Right atrium auricular region (tissue), 2 donors: ENCODE measurements at regions not wholly inside any gene's neighbourhood (a gene's known extent, or its start where the extent isn't known, plus 50 kb on each side); places are given as distances from the start of the nearest gene placed in this dataset.

ENCODE experiments used
- DNase-seq: peaks from one replicate; pipeline ENCODE4 v3.0.0-alpha.2; 2019; ENCODE audit warnings: low spot score
- H3K27ac ChIP-seq, 2 donors: fragments of 200-600 bp; sonication (generic); 1 replicate in 1 of 2; 2 replicates in 1 of 2; pipeline ENCODE4 v1.5.1; 2016 to 2019
- H3K27me3 ChIP-seq, 2 donors: fragments of 200-600 bp; sonication (generic); one replicate each; pipeline versions ENCODE4 v1.5.1 to v1.6.0; 2017 to 2019
- H3K36me3 ChIP-seq: fragments of 200-600 bp; sonication (generic); one replicate; pipeline ENCODE4 v1.5.1; 2016
- H3K4me1 ChIP-seq, 2 donors: fragments of 200-600 bp; sonication (generic); one replicate each; pipeline versions ENCODE4 v1.5.1 to v1.6.0; 2017 to 2019
- H3K4me3 ChIP-seq, 2 donors: fragments of 200-600 bp; sonication (generic); 1 replicate in 1 of 2; 2 replicates in 1 of 2; pipeline ENCODE4 v1.5.1; 2017 to 2019; ENCODE audit warnings: mild to moderate bottlenecking in 1 of 2, moderate library complexity in 1 of 2
- H3K9me3 ChIP-seq, 2 donors: fragments of 200-600 bp; sonication (generic); one replicate each; pipeline ENCODE4 v1.5.1; 2019
- CTCF ChIP-seq, 2 donors: fragments of 200-600 bp; sonication (generic); IDR thresholded peaks; one replicate each; pipeline ENCODE4 v1.5.1; 2019; ENCODE audit warnings: antibody characterized with exemption in 2 of 2

DNA sequence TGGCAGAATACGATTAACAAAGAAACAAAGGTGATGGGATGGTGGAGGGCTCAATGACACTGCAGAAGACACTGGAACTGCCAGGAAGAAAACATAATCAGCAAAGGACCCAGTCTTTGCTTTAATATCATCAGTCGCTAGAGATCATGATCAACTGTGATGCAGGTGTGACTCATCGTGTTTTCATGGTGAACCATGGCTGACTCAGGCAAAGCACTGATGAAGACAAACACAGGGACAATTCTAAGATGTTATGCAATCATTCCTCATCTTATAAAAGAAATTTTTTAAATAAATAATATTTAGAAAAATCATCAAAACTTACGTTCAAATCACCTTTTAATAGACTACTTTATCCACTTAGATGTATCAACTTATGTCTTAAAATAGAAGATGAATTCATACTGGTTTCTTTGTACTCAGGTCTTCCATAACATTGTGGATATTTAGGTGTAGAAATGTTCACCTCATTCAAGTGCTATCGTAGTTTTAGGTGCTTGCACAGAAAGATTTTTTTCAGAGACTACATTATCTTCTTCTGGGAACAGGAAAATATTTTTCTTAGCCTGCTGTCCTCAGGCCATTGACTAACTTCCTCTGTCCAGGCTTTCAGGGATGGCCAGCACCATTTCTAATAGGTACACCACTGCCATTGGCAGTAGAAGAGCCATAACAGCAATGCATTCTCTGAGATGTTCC is 673.4 kb upstream of the MEF2C start:
- H3K27me3 ChIP-seq, result no peaks in the 10 kb centered on the region
- no peak for DNase-seq
- H3K36me3 ChIP-seq, result no peaks in the 10 kb centered on the region
- no peak overlapping the region for H3K4me3 ChIP-seq
- H3K9me3 ChIP-seq, result no peaks in the 10 kb centered on the region
- no peak overlapping the region for H3K27ac ChIP-seq
- TF ChIP-seq CTCF (IDR thresholded peaks at IDR 0.05), result no peak
- no peaks in the 10 kb centered on the region for H3K4me1 ChIP-seq

DNA sequence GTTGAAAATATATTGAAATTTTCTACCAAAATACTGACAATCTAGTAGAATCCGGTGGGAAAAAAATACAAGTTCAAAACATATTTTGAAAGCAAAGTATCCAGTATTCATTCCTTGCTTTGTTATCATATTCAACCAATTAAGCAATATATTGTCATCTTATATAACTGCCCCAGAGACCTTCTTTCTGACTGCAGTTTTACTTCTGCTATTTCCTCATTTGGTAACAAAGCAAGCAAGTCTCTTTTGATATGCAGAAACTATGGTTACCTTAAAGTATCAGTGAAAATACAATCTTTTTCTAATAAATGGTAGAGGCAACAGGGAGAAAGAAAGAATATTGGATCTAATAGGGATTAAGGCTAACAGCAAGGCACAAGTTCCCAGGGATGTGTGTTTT is 663.7 kb upstream of the MEF2C start:
- no peak for TF ChIP-seq CTCF (IDR thresholded peaks at IDR 0.05)
- no peak overlapping the region for H3K27ac ChIP-seq

DNA sequence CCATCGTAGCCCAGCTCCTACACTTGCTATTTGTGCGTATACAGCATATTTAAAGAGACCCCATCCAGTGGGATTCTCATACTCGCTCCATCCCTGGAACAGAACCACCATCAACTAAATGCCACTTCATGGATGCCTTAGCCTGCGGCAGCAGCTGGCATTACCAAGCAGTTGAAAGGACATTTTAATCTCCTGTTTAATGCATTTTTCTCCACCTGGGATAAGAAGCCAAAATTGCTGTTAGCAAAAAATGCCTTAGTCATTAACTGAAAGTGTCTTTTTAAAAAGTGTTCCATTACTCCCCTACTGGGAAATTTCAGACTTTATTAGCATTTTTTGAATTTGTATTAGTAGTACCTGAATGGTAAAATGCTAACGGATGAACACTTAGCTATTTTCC is 662.6 kb upstream of the MEF2C start:
- Histone ChIP-seq H3K9me3 (no peaks in the 10 kb centered on the region), H3K4me1 (no peaks in the 10 kb centered on the region), H3K4me3 (no peak overlapping the region), H3K36me3 (no peaks in the 10 kb centered on the region), H3K27me3 (no peaks in the 10 kb centered on the region), H3K27ac (no peak overlapping the region)
- TF ChIP-seq CTCF (IDR thresholded peaks at IDR 0.05), result no peak
- no peak for DNase-seq

More for the DNA sequence above, 663.7 kb upstream of the MEF2C start:
- H3K27me3 ChIP-seq, result no peaks in the 10 kb centered on the region
- no peaks in the 10 kb centered on the region for H3K4me1 ChIP-seq
- no peak overlapping the region for H3K4me3 ChIP-seq
- no peak for DNase-seq
- no peaks in the 10 kb centered on the region for H3K36me3 ChIP-seq
- no peaks in the 10 kb centered on the region for H3K9me3 ChIP-seq

- Histone ChIP-seq H3K27me3 (no peaks in the 10 kb centered on the region), H3K36me3 (no peaks in the 10 kb centered on the region), H3K27ac (no peak overlapping the region), H3K4me3 (no peak overlapping the region), H3K4me1 (no peaks in the 10 kb centered on the region), H3K9me3 (no peaks in the 10 kb centered on the region)
- TF ChIP-seq CTCF (IDR thresholded peaks at IDR 0.05), result no peak
- DNase-seq, result no peak
These were observed 662.1 kb upstream of the MEF2C start for GRCh38 chr5:89545076-89545475.

DNA sequence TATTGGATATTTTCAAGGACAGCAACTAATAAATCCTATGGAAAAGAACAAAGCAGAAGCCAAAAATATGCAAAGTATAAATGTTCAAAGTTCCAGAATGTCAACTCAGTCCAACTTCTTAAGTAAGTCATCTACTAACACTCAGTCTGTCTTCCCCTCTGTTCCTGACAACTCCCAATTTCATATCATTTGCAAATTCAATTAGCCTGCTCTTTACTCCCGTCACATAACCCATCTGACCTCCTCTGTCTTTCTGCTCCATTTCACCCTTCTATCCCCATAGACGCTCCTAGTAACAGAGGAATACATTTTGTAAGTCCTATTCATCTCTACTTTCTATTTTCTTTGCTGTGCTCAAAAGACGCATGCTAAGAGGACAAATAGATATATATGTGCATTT is 659.8 kb upstream of the MEF2C start:
- Histone ChIP-seq H3K4me3 (no peak overlapping the region), H3K27ac (no peak overlapping the region), H3K27me3 (no peaks in the 10 kb centered on the region), H3K36me3 (no peaks in the 10 kb centered on the region), H3K4me1 (no peaks in the 10 kb centered on the region), H3K9me3 (no peaks in the 10 kb centered on the region)
- TF ChIP-seq CTCF (IDR thresholded peaks at IDR 0.05), result no peak
- DNase-seq, result no peak

DNA sequence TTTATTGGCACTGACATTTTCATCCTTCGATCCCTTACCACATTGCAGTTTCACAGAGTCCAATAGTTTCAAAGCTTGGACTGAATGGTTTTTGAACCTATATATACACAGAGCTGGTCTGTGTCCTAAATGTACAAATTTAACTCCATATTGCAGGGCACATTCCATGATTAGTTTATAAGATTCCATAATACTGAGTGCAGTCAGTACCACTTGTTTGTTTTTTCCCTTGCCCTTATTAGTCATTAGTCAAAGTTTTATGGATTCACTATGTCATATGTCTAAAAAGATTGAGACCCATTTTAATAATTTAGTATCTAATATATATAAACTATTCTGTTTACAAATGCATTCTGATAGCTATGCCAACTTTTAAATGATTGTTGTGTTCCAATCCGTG is 654.8 kb upstream of the MEF2C start:
- H3K4me1 ChIP-seq, result no peaks in the 10 kb centered on the region
- H3K27ac ChIP-seq, result no peak overlapping the region
- no peaks in the 10 kb centered on the region for H3K27me3 ChIP-seq
- H3K4me3 ChIP-seq, result no peak overlapping the region
- TF ChIP-seq CTCF (IDR thresholded peaks at IDR 0.05), result no peak
- DNase-seq, result no peak
- no peaks in the 10 kb centered on the region for H3K9me3 ChIP-seq
- H3K36me3 ChIP-seq, result no peaks in the 10 kb centered on the region
